ENCODE measurements at regions not wholly inside any gene's neighbourhood (a gene's known extent, or its start where the extent isn't known, plus 50 kb on each side); places are given as distances from the start of the nearest gene placed in this dataset.

DNA sequence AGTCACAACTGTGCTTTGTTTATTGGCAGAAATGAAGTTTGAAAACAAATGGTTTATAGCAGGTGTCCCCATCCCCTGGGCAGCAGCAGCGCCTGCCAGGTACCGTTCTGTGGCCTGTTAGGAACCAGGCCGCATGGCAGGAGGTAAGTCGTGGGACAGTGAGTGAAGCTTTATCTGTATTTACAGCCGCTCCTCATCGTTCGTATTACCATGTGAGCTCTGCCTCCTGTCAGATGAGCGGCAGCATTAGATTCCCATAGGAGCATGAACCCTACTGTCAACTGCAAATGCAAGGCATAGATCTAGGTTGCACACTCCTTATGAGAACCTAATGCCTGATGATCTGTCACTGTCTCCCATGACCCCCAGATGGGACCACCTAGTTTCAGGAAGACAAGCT lies 63.4 kb upstream of the SOD1 start:
- TF ChIP-seq, protein P1, sequence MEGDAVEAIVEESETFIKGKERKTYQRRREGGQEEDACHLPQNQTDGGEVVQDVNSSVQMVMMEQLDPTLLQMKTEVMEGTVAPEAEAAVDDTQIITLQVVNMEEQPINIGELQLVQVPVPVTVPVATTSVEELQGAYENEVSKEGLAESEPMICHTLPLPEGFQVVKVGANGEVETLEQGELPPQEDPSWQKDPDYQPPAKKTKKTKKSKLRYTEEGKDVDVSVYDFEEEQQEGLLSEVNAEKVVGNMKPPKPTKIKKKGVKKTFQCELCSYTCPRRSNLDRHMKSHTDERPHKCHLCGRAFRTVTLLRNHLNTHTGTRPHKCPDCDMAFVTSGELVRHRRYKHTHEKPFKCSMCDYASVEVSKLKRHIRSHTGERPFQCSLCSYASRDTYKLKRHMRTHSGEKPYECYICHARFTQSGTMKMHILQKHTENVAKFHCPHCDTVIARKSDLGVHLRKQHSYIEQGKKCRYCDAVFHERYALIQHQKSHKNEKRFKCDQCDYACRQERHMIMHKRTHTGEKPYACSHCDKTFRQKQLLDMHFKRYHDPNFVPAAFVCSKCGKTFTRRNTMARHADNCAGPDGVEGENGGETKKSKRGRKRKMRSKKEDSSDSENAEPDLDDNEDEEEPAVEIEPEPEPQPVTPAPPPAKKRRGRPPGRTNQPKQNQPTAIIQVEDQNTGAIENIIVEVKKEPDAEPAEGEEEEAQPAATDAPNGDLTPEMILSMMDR (IDR thresholded peaks at IDR 0.05; ENCODE audit: poor library complexity, severe bottlenecking): no peak
- TF ChIP-seq EZH2 (IDR thresholded peaks at IDR 0.05; ENCODE audit: borderline replicate concordance, insufficient read depth, low read length, poor library complexity, severe bottlenecking) (no peak), POLR2AphosphoS5 (IDR thresholded peaks at IDR 0.05) (no peak), RAD21 (conservative IDR thresholded peaks at IDR 0.05) (no peak), TAF1 (IDR thresholded peaks at IDR 0.05; ENCODE audit: low read depth) (no peak)
- TF ChIP-seq, protein P2, sequence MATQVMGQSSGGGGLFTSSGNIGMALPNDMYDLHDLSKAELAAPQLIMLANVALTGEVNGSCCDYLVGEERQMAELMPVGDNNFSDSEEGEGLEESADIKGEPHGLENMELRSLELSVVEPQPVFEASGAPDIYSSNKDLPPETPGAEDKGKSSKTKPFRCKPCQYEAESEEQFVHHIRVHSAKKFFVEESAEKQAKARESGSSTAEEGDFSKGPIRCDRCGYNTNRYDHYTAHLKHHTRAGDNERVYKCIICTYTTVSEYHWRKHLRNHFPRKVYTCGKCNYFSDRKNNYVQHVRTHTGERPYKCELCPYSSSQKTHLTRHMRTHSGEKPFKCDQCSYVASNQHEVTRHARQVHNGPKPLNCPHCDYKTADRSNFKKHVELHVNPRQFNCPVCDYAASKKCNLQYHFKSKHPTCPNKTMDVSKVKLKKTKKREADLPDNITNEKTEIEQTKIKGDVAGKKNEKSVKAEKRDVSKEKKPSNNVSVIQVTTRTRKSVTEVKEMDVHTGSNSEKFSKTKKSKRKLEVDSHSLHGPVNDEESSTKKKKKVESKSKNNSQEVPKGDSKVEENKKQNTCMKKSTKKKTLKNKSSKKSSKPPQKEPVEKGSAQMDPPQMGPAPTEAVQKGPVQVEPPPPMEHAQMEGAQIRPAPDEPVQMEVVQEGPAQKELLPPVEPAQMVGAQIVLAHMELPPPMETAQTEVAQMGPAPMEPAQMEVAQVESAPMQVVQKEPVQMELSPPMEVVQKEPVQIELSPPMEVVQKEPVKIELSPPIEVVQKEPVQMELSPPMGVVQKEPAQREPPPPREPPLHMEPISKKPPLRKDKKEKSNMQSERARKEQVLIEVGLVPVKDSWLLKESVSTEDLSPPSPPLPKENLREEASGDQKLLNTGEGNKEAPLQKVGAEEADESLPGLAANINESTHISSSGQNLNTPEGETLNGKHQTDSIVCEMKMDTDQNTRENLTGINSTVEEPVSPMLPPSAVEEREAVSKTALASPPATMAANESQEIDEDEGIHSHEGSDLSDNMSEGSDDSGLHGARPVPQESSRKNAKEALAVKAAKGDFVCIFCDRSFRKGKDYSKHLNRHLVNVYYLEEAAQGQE (IDR thresholded peaks at IDR 0.05; ENCODE audit: borderline replicate concordance): no peak

All from neural cell (in vitro differentiated cells).